ENCODE measurements at regions not wholly inside any gene's neighbourhood (a gene's known extent, or its start where the extent isn't known, plus 50 kb on each side); places are given as distances from the start of the nearest gene placed in this dataset.

GRCh38 chr5:3024554-3024953, 273.1 kb upstream of the IRX2 start:
- no peak for ATAC-seq
- Histone ChIP-seq H3K9me3 (no peaks in the 10 kb centered on the region), H3K27me3 (no peaks in the 10 kb centered on the region), H3K4me3 (no peak overlapping the region), H3K27ac (no peak overlapping the region), H3K4me1 (no peaks in the 10 kb centered on the region), H3K36me3 (no peaks in the 10 kb centered on the region)
- no peak for TF ChIP-seq CTCF (IDR thresholded peaks at IDR 0.05)
- WGBS, 2 donors: 48 to 59% methylated on average over 9 of the region's 9 CpGs
- peak in 1 of 6 donors; percentile 20 for DNase-seq
- intact Hi-C loops (cut with DNase I): no loop called here
- FAIRE-seq: no peak

GRCh38 chr5:3024126-3024525, 272.6 kb upstream of the IRX2 start:
- DNase-seq (peak in 1 of 6 donors; percentile 9), FAIRE-seq (no peak), ATAC-seq (no peak)
- Histone ChIP-seq H3K36me3 (no peaks in the 10 kb centered on the region), H3K27me3 (no peaks in the 10 kb centered on the region), H3K27ac (no peak overlapping the region), H3K4me1 (no peaks in the 10 kb centered on the region), H3K4me3 (no peak overlapping the region), H3K9me3 (no peaks in the 10 kb centered on the region)
- TF ChIP-seq CTCF (IDR thresholded peaks at IDR 0.05): no peak
- 53 to 67% methylated on average over 9 of the region's 9 CpGs for WGBS, 2 donors
- intact Hi-C loops (cut with DNase I): no loop called here

GRCh38 chr5:3023656-3024055, 272.2 kb upstream of the IRX2 start:
- FAIRE-seq: no peak
- no peak for ATAC-seq
- no peak overlapping the region for H3K27ac ChIP-seq
- H3K4me3 ChIP-seq: no peak overlapping the region
- no peaks in the 10 kb centered on the region for H3K36me3 ChIP-seq
- intact Hi-C loops (cut with DNase I): no loop called here
- 63 to 73% methylated on average over 12 of the region's 12 CpGs for WGBS, 2 donors
- H3K9me3 ChIP-seq: no peaks in the 10 kb centered on the region
- no peaks in the 10 kb centered on the region for H3K4me1 ChIP-seq
- DNase-seq: peak in 1 of 6 donors; percentile 20
- TF ChIP-seq CTCF (IDR thresholded peaks at IDR 0.05): no peak
- H3K27me3 ChIP-seq: no peaks in the 10 kb centered on the region

- WGBS, 2 donors: 59 to 77% methylated on average over 5 of the region's 5 CpGs
- Histone ChIP-seq H3K4me3 (no peak overlapping the region), H3K4me1 (no peaks in the 10 kb centered on the region), H3K36me3 (no peaks in the 10 kb centered on the region), H3K27ac (no peak overlapping the region), H3K9me3 (no peaks in the 10 kb centered on the region), H3K27me3 (no peaks in the 10 kb centered on the region)
- intact Hi-C loops (cut with DNase I): no loop called here
- DNase-seq: peak in 1 of 6 donors; percentile 25
- no peak for FAIRE-seq
- no peak for ATAC-seq
- no peak for TF ChIP-seq CTCF (IDR thresholded peaks at IDR 0.05)
These were observed 271.2 kb upstream of the IRX2 start for GRCh38 chr5:3022665-3023064.

- H3K27me3 ChIP-seq: no peaks in the 10 kb centered on the region
- intact Hi-C loops (cut with DNase I): no loop called here
- WGBS, 2 donors: 77 to 94% methylated on average over 6 of the region's 6 CpGs
- H3K4me3 ChIP-seq: no peak overlapping the region
- no peaks in the 10 kb centered on the region for H3K4me1 ChIP-seq
- FAIRE-seq: no peak
- no peak for TF ChIP-seq CTCF (IDR thresholded peaks at IDR 0.05)
- no peak overlapping the region for H3K27ac ChIP-seq
- H3K36me3 ChIP-seq: no peaks in the 10 kb centered on the region
- ATAC-seq: no peak
- no peaks in the 10 kb centered on the region for H3K9me3 ChIP-seq
- peak in 1 of 6 donors; percentile 10 for DNase-seq
These were observed 268.9 kb upstream of the IRX2 start for GRCh38 chr5:3020426-3020825.

All from pancreas (tissue), 10 donors.